SH-SY5Y (cell line): ENCODE measurements at regions not wholly inside any gene's neighbourhood (a gene's known extent, or its start where the extent isn't known, plus 50 kb on each side); places are given as distances from the start of the nearest gene placed in this dataset.

Experiments
- GATA2 ChIP-seq: IDR thresholded peaks from 2 replicates; pipeline ENCODE4 v1.6.1; 2011; ENCODE audit warnings: mild to moderate bottlenecking, low read depth, low read length
- GATA3 ChIP-seq: IDR thresholded peaks from 2 replicates; pipeline ENCODE4 v1.6.1; 2011; ENCODE audit warnings: low read depth, mild to moderate bottlenecking, low read length, moderate library complexity

GRCh38 chr10:42885491-42886270, 103.1 kb downstream of the BMS1 start:
- TF ChIP-seq GATA3 (no peak), GATA2 (no peak)
